Raji (cell line): ENCODE measurements at regions not wholly inside any gene's neighbourhood (a gene's known extent, or its start where the extent isn't known, plus 50 kb on each side); places are given as distances from the start of the nearest gene placed in this dataset.

Experiments used
- POLR2A ChIP-seq: IDR thresholded peaks from 2 replicates; pipeline ENCODE4 v1.6.1; 2011; ENCODE audit warnings: low read depth, low read length, control low read depth; ENCODE audit not compliant: insufficient read depth

DNA sequence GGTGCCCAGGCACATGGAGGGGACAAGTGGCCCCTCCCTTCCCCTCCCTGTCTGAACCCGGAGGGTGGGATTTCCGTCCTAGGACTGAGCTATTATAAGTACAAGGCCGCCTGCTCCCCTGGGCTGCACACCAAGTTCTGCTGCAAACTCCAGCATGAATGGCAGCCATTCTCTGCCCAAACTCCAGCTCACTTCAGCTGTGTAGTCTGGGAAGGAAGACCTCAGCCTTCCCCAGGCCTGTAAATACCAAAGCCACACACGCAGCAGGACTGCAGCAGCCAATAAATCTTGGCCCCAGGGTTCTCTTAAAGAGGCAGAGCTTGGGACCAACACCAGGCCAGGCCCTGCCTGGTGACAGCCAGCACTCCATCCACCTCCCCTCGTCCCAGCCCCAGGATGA lies 291.3 kb upstream of the ZMIZ1 start:
- no peak for TF ChIP-seq POLR2A

DNA sequence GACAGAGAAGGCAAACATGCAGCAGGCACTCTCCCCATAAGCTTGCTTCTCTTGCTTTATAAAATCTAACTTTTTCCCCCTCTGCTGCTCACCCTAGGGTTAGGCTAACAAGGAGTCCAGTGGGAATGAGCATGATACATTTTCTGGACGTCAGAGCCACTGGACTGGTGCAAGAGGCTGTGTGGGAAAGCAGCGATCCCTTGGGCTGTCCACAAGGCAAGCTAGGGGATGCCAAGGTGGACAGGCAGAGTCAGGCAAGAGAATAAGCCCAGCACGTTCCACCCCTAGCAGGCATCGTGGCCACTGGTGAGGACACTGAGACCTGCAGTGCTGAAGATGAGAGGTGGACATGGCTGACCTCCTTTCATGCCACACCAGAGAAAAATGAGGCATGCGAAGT lies 290.9 kb upstream of the ZMIZ1 start:
- no peak for TF ChIP-seq POLR2A

DNA sequence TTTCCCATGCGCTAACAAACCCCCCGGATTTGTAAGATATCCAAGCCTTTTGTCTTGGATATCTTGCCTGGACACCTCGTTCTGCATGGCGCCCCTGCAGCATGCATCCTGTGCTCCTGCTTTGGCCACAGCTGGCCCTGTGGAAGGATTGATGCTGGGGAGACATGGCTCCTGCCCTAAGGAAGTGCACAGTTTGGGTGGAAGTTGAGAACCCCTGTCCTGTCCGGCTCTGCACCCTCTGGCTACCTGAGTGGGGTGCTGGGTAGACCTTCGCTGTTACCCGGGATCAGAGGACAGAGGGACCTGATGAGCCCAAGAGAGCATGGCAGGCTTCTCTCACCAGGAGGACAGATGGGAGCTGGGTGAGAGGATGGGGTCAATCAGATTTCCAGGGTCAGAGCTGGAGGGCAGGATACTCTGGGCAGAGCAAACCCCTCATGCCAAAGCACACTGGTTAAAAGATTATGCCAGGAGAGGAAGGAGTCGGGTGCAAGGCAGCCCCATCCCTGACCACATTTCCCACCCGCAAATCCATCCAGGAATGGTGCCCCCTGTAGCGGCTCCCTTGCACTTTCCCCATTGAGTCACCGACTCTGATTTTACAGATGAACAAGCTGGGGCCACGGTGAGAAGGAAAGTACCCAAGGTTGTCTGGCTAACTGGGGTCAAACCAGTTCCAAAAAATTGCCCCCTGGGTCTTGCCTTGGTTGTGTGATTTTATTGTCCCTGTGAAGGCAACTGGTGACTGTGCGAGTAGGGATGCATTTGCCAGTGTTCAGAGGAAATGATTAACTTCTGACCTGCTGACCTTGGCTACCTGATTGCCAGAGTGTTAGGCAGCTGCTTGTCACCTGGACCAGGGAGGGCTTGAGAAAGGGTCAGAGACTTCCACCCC lies 290.1 kb upstream of the ZMIZ1 start:
- no peak for TF ChIP-seq POLR2A

DNA sequence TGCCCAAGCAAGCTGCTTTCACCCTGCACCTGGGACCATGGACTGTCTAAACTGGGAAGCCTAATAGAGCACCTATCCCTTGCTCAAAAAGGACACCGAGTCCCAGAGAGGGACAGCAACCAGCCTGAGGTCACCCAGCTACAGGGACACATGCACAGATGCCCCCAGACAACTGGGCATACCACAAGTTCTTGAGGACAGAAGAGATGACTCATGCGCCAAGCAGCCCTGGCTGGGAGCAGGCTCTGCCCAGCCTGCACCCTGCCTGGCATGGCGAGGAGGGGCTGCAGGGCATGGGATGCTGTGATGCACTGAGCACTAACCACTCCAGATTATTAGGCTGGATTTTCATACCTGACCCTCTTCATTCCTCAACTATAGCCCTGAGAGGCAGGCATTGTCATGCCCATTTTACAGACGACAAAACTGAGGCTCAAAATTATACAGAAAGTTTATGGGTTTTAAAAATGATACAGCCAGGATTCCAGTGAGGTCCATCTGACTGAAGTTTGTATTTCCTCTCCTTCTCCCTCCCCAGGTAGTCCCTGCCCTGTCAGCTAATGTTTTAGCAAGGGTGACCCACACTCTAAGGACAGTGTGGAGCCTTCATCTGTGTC lies 289.3 kb upstream of the ZMIZ1 start:
- TF ChIP-seq POLR2A = no peak

DNA sequence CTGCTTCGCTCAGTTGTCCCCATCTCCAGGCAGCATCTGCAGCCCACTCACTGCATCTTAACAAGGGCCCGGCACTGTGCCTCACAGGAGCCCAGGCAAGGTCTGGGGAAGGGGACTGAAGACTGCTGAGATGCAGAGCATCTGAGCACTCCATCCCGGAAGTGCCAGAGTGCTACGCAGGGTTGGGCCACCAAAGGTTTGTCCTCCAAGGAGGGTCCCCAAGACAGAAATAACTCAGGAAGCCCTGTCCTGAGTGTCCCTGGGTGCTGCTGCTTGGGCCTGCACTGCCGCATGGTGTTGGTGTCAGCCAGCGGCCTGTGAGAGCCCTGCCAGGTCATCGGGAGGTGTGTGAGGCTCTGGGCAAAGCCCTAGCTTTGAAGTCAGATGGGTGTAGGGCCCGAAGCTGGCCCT lies 288.2 kb upstream of the ZMIZ1 start:
- no peak for TF ChIP-seq POLR2A

DNA sequence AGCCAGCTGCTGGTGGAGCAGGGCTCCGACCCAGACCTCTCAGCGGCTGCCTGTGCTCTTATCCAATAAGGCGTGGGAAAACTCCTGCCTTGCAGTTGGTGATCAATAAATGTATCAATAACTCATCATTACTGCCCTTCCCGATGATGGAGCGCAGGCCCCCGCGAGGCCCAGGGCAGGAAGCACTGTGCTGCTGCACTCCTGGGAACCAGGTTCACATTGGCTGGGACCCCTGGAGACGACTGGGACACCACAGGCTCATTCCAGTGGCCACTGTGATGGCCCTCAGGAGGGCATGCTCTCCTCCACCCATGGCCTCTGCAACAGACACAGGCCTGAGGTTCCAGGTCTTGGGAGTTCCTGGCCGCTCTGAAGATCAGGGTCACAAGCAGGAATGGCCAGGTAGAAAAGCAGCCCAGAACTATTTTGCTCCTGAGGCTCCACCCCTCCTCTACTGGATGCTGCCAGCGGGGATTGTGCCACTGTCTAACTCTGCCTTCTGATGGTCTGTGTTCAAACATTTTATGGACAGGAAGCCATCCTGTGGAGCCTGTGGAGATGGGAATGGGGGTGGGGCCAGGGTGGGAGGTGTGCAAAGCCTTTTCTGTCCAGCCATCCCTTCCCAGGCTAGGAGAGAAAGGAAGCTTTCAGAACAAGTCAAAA lies 287.4 kb upstream of the ZMIZ1 start:
- TF ChIP-seq POLR2A = no peak

DNA sequence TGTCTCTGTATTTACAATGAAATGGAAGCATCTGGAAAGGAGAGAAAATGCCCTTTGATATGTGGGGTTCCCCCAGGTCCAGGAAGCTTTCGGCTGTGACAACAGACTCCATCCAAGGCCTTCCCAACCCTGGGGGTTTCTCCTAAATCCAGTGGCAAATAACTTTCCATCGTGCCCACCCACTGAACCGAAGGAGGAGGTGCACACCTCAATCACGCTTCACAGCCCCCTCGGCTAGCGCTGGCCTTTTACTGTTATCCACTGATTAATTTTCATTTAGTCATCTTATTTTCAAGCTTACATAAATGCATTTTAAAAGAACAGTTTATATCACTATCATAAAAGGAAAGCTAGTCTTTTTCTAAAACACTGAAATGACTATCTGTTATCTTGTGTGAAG lies 286.8 kb upstream of the ZMIZ1 start:
- TF ChIP-seq POLR2A = no peak

DNA sequence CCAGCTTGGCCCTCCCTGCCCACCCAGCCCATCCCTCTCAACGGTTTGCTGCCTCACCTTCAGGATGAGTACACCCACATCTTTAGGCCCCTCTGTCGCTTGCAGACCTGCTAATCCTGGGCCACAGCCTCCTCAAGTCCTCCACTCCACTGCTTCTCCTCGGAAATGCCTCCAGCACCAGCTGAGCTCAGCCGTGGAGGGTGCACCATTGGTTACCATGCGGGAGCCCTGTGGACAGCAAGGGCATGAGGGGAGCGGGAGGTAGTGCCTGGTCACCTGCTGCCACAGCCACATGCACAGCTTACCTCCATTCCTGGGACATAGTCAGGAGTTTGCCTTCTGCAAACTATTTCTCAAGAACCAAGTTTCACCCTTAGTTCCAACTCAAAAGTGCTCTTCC lies 286.3 kb upstream of the ZMIZ1 start:
- TF ChIP-seq POLR2A = no peak

DNA sequence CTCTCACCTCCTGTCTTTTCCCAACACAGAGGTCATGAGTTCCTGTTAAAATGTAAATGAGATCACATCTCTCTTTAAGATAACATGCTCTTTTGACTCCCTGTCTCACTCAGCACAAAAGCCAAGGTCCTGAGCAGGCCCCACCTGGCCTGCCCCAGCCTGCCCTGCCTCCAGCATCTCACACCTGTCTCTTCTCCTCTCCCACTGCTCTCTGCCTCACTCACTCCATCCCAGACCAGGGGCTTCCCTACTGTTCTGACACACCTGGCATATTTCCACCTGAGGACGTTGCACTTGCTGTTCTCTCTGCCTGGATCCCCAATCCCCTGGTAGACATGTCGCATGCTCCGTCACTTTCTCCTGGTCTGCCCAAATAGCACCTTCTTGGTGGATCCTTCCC lies 285.0 kb upstream of the ZMIZ1 start:
- no peak for TF ChIP-seq POLR2A

DNA sequence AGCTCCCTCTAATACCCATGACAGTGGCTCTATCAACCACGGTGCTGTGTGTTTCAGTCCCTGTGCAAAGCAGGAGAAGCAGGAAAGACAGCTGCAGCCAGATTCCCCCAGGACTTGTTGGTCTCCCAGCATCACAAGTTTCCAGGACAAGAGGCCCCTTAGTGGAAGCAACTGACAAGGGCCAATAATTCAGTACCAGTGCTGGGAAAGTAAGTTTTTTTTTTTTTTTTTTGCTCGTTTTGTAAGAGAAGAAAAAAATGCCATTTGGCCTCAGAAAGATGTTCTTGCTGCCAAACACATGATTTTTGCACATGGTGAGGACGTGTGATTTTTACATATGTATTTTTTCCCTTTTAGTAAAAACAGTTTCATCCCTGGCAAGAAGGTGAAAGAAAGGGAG lies 284.2 kb upstream of the ZMIZ1 start:
- no peak for TF ChIP-seq POLR2A

DNA sequence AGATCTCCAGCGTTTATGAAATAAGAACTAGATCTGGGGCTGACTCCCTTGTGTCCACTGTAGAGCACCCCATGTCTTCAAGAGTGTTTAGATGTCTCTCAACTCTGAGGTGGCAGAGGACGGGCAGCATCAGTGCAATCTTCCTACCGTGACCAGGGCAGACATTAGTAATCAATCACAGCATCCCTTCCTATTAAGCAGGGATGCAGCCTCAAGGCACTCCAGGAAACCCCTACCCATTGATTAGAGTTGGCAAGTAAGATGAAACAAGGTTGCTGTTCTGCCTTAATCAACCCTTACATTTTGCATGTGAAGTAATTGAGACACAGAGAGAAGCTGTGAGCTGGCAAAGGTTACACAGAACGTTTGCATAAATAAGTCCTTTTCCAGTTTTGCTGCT lies 283.7 kb upstream of the ZMIZ1 start:
- TF ChIP-seq POLR2A = no peak

DNA sequence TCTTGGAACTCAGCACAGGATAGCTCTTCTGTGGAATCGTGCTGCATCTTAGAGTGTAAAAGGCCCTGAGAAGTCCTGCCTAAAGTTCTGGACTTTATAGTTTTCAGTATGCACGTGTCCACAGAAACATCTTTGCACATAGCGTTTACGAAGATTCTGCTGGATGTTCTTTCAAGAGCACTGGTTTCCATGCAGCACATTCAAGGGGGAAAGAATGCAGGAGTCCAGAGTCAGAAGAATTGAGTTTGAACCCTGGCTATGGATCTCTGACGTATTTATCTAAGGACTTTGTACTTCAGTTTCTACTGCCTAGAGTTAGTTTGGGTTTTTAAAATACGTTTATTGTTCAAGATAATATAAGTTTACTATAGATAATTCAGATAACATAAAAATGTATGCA lies 282.8 kb upstream of the ZMIZ1 start:
- TF ChIP-seq POLR2A = no peak

DNA sequence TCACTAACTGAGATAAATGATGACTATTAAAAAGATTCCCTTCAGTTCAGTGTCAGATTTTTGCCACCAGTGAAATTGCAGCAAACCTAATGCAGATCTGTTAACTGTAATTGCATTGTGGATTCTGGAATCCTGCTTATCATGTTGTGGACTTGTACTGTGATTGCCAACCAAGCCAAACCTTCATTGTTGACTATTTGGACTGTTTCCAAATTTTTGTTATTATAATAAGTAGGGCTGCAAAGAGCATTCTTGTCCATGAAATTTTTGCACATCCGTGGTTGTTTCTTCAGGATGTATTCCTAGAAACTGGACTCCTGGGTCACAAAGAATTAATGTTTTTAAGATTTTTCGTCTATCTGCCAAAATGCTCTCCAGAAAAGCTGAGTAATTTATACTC lies 281.6 kb upstream of the ZMIZ1 start:
- no peak for TF ChIP-seq POLR2A

DNA sequence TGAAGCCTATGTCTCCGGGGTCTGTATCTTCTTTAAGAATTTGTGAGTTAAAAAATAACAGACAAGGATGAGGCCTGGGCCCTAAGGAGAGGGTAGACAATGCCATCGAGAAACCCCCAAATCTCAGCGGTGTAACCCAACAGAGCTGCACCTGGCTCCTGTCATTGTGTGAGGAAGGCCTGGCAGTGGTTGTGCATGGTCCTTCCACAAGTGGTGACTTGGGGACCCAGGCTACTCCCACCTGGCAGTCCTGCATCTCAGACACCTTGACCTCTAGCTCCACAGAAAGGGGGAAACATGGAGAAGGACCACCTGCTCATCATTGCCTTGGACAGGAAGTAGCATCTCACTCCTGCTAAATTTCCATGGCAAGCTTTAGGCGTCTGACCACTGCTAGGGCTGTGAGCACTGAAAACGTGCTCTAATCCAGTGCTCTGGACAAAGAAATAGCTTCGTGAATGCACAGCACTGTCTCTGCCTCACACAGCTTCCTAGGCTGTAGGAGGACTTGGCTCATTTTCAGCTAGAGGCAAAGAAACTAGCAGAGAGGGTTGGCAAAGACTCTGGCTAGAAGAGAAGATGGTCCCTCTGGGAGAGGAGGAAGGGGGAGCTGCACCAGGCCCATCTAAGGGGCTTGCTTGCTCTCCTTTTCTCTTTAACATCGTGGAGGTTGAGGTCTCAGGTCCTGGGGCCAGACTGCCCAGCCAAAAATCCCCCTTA lies 273.9 kb upstream of the ZMIZ1 start:
- TF ChIP-seq POLR2A = no peak

DNA sequence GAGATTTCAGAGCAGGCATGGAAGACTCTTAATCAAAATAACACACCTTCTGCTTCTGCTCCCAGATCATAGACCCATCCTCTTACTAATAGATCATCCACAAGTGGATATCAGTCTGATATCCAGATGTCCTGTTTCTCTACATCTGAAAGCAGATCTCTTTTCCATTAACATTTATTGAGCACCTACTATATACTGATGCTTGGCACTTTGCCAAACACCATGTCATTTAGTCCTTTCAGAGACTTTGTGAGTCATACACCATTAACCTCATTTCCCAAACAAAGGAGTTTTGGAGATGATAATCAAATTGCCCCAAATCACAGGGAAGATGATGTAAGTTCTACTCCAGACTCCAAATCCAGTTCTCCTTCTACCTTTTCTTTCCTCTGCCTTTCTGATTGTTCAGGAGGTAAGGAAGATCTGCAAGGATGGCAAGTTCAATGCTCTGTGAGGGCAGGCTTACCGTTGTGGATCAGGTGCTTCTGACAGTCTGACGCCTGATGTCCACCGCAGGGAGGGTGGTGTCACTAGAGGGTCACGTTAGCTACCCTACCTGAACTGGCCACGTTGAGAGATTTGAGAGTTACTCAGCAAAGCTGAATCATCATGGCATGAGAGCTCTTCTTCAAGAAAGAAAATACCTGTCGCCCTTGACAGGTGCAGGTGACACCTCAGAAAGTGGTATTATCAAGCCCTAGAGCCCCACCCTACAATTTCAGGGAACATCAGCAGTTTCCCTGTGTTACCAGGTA lies 269.6 kb upstream of the ZMIZ1 start:
- TF ChIP-seq POLR2A = no peak

DNA sequence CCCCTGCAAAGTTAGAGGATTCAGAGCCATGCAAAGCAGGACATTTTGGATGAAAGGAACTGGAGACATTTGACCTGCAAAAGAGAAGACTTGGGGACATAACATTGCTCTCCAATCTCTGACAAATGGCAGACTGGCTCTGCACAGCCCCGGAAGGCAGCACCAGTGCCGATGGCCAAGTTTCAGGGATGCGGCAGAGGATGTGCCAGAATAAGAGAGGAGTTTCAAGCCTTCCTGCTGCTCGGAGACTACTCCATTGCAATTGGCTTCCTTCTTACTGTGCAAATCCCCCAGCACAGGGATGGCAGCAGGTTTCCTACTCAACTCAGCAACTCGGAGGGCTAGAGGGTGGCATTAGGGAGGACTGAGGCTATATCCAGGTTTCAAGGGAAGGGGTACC lies 268.8 kb upstream of the ZMIZ1 start:
- TF ChIP-seq POLR2A = no peak
